DND-41 (cell line): ENCODE measurements at regions not wholly inside any gene's neighbourhood (a gene's known extent, or its start where the extent isn't known, plus 50 kb on each side); places are given as distances from the start of the nearest gene placed in this dataset.

Source experiments
- CTCF ChIP-seq: IDR thresholded peaks from 2 replicates; pipeline ENCODE4 v1.5.1; 2012; ENCODE audit warnings: borderline replicate concordance, low read length, moderate library complexity, mild to moderate bottlenecking; ENCODE audit not compliant: poor library complexity, severe bottlenecking; ENCODE audit errors: extremely low read depth
- EZH2 ChIP-seq: IDR thresholded peaks from 3 replicates; pipeline ENCODE4 v1.6.1; 2012; ENCODE audit warnings: borderline replicate concordance, low read depth, mild to moderate bottlenecking, moderate library complexity, low read length, inconsistent platforms; ENCODE audit not compliant: severe bottlenecking

DNA sequence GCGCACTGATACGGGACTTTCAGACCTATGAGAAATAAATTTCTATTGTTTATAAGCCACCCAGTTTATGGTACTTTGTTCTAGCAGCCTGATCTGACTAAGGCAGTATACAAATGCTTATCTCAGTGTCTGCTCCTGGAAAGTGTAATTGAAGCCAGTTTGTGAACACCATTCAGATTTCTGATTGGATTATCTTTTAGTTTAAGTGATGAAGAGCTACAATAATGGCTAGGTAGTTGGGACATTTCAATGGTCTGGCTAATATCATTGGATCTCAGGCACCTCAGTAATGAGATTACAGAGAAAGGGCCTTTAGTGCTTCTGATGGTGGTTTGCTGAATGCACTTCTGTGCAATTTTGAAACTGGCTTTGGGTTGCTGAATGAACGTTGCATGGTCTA is 133.5 kb downstream of the PSAT1 start:
- TF ChIP-seq CTCF, result no peak
- no peak for TF ChIP-seq EZH2
